Endodermal cell (in vitro differentiated cells): ENCODE measurements at regions not wholly inside any gene's neighbourhood (a gene's known extent, or its start where the extent isn't known, plus 50 kb on each side); places are given as distances from the start of the nearest gene placed in this dataset.

Experiments used
- DNase-seq: peaks from one replicate; pipeline ENCODE4 v3.0.0-alpha.2; 2017
- H3K27ac ChIP-seq: 2 replicates; pipeline ENCODE4 v1.5.1; 2013; ENCODE audit warnings: mild to moderate bottlenecking, low read depth, low read length, moderate library complexity
- H3K27me3 ChIP-seq: 2 replicates; pipeline ENCODE4 v1.6.1; 2013; ENCODE audit warnings: mild to moderate bottlenecking, low read length, moderate library complexity; ENCODE audit not compliant: insufficient read depth, control insufficient read depth, poor library complexity, severe bottlenecking
- H3K36me3 ChIP-seq: 2 replicates; pipeline ENCODE4 v1.7.0; 2013; ENCODE audit warnings: mild to moderate bottlenecking, low read length, moderate library complexity; ENCODE audit not compliant: control insufficient read depth, insufficient read depth
- H3K4me1 ChIP-seq: one replicate; pipeline ENCODE4 v1.7.0; 2013; ENCODE audit warnings: low read length; ENCODE audit not compliant: control insufficient read depth, insufficient read depth
- H3K4me3 ChIP-seq: 2 replicates; pipeline ENCODE4 v1.5.1; 2013; ENCODE audit warnings: mild to moderate bottlenecking, low read length, moderate library complexity
- H3K9ac ChIP-seq: 2 replicates; pipeline ENCODE4 v1.6.1; 2013; ENCODE audit warnings: mild to moderate bottlenecking, low read length, moderate library complexity; ENCODE audit not compliant: poor library complexity, severe bottlenecking; ENCODE audit errors: extremely low read depth
- H3K9me3 ChIP-seq: 2 replicates; pipeline ENCODE4 v1.6.1; 2013; ENCODE audit warnings: mild to moderate bottlenecking, low read length, moderate library complexity; ENCODE audit not compliant: control insufficient read depth
- H3K27ac Mint-ChIP-seq: 2 replicates; pipeline ENCODE4 v1.8.0; 2020; ENCODE audit warnings: mixed read lengths
- H3K27me3 Mint-ChIP-seq: 2 replicates; pipeline ENCODE4 v1.8.0; 2021; ENCODE audit warnings: mild to moderate bottlenecking, mixed read lengths; ENCODE audit not compliant: insufficient read depth
- H3K36me3 Mint-ChIP-seq: 2 replicates; pipeline ENCODE4 v1.8.0; 2020; ENCODE audit warnings: low read depth, mixed read lengths
- H3K4me1 Mint-ChIP-seq: 2 replicates; pipeline ENCODE4 v1.8.0; 2020; ENCODE audit warnings: mixed read lengths
- H3K4me3 Mint-ChIP-seq: 2 replicates; pipeline ENCODE4 v1.8.0; 2020; ENCODE audit warnings: mild to moderate bottlenecking, moderate library complexity, mixed read lengths
- H3K9me3 Mint-ChIP-seq: 2 replicates; pipeline ENCODE4 v1.8.0; 2020; ENCODE audit warnings: mild to moderate bottlenecking, mixed read lengths
- WGBS, 2 experiments: methylation state at CpG; one replicate each; pipeline versions ENCODE4 v1.1.5 to v1.1.7; 2013; ENCODE audit warnings: missing lambda C conversion rate in 2 of 2, mixed read lengths in 1 of 2; ENCODE audit not compliant: insufficient coverage in 1 of 2, insufficient read length in 1 of 2; 5-methylcytosine and 5-hydroxymethylcytosine counted together
- TF ChIP-seq, protein P1 (sequence below): fragments of 200-600 bp; sonication (generic); conservative IDR thresholded peaks from 2 replicates; pipeline ENCODE4 v1.5.0; 2021; ENCODE audit warnings: antibody characterized with exemption, mild to moderate bottlenecking

DNA sequence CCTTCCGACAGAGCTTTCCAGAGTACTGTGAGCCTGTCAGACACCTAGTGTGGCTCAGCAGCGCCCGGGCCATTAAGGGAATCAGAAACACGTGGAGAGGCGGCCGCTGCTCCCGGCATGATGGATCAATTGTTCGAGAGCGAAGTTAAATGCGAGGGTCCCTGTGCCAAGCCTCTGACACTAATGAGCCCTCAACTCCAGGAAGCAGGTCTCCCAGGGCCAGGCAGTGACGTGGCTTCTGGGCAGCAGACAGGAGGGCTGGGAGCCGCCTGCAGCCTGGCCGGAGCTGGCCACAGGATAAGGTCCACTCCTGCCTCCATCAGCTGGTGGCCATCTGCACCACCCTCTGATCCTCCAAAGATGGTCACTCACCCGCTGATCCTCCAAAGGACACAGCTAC is 67.5 kb upstream of the CLDN14 start:
- Histone ChIP-seq H3K4me3 (no peak overlapping the region), H3K27ac (no peak overlapping the region), H3K27me3 (peaks cover 10% of the 10 kb centered on the region), H3K9me3 (no peaks in the 10 kb centered on the region), H3K9ac (no peak overlapping the region), H3K4me1 (no peaks in the 10 kb centered on the region), H3K36me3 (no peaks in the 10 kb centered on the region)
- 84 to 86% methylated on average over 8 to 14 of the region's 14 CpGs for WGBS, 2 experiments
- Mint-ChIP-seq H3K27me3 (peaks cover 5% of the 10 kb centered on the region), H3K36me3 (no peaks in the 10 kb centered on the region), H3K4me1 (no peaks in the 10 kb centered on the region), H3K9me3 (no peaks in the 10 kb centered on the region), H3K27ac (no peak overlapping the region), H3K4me3 (no peak overlapping the region)
- no peak for DNase-seq
- TF ChIP-seq, protein P1, sequence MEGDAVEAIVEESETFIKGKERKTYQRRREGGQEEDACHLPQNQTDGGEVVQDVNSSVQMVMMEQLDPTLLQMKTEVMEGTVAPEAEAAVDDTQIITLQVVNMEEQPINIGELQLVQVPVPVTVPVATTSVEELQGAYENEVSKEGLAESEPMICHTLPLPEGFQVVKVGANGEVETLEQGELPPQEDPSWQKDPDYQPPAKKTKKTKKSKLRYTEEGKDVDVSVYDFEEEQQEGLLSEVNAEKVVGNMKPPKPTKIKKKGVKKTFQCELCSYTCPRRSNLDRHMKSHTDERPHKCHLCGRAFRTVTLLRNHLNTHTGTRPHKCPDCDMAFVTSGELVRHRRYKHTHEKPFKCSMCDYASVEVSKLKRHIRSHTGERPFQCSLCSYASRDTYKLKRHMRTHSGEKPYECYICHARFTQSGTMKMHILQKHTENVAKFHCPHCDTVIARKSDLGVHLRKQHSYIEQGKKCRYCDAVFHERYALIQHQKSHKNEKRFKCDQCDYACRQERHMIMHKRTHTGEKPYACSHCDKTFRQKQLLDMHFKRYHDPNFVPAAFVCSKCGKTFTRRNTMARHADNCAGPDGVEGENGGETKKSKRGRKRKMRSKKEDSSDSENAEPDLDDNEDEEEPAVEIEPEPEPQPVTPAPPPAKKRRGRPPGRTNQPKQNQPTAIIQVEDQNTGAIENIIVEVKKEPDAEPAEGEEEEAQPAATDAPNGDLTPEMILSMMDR = no peak

DNA sequence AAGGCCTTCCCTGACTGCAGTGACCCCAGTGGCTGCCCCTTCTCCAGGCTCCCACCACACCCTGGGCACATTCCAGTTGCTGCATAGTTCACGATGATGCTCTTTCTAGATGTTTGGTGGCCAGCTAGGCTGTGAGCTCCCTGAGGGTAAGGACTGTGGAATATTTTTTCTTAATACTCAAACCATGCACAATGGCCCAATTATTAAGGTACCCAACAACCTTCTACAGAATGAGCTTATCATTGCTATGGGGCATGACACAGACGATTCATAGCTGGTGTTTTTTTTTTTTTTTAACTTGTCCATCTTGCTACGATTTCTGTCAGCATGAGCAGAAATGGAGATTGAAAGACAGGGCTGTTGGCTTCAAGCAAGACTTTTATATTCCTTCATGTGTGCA is 68.9 kb upstream of the CLDN14 start:
- 55 to 89% methylated on average over 1 to 3 of the region's 3 CpGs for WGBS, 2 experiments

DNA sequence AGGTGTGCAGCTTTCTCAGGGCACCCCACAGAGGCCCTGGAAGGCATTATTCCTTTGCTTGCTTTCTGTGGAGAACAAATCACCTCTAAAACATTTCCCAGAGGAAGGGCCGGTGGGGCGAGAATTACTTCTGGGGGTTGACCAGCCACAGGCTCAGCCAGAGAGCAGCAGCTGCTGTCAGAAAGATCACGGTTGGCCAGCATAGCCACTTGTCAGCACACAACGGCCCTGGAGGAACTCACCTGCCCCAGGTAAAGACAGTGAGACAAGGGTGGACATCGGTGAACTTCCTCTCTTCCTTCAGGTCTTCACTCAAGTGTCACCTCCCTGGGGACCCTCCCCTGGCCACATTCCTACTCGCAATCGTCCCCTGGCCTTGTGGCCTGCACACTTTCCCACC is 69.5 kb upstream of the CLDN14 start:
- Mint-ChIP-seq H3K27ac (no peak overlapping the region), H3K4me3 (no peak overlapping the region), H3K27me3 (peaks cover 4% of the 10 kb centered on the region), H3K36me3 (no peaks in the 10 kb centered on the region), H3K9me3 (no peaks in the 10 kb centered on the region), H3K4me1 (no peaks in the 10 kb centered on the region)
- WGBS, 2 experiments = 88 to 91% methylated on average over 3 to 7 of the region's 7 CpGs
- Histone ChIP-seq H3K27me3 (peaks cover 6% of the 10 kb centered on the region), H3K4me1 (no peaks in the 10 kb centered on the region), H3K9ac (no peak overlapping the region), H3K36me3 (no peaks in the 10 kb centered on the region), H3K4me3 (no peak overlapping the region), H3K27ac (no peak overlapping the region), H3K9me3 (no peaks in the 10 kb centered on the region)
- TF ChIP-seq, protein P1 = no peak
- no peak for DNase-seq

More for the DNA sequence above, 68.9 kb upstream of the CLDN14 start:
- Histone ChIP-seq H3K4me3 (no peak overlapping the region), H3K36me3 (no peaks in the 10 kb centered on the region), H3K4me1 (no peaks in the 10 kb centered on the region), H3K9me3 (no peaks in the 10 kb centered on the region), H3K27ac (no peak overlapping the region), H3K9ac (no peak overlapping the region), H3K27me3 (peaks cover 6% of the 10 kb centered on the region)
- Mint-ChIP-seq H3K4me1 (no peaks in the 10 kb centered on the region), H3K27ac (no peak overlapping the region), H3K9me3 (no peaks in the 10 kb centered on the region), H3K27me3 (peaks cover 5% of the 10 kb centered on the region), H3K4me3 (no peak overlapping the region), H3K36me3 (no peaks in the 10 kb centered on the region)
- TF ChIP-seq, protein P1 = no peak
- DNase-seq = no peak
